ENCODE measurements at regions not wholly inside any gene's neighbourhood (a gene's known extent, or its start where the extent isn't known, plus 50 kb on each side); places are given as distances from the start of the nearest gene placed in this dataset.

- DNase-seq = no peak
- no peak overlapping the region for H3K4me2 ChIP-seq (ENCODE audit: low read depth, low read length, poor library complexity, severe bottlenecking)
- H3K9me2 ChIP-seq (replicated peaks; ENCODE audit: insufficient read depth, low read length) = no peaks in the 10 kb centered on the region
- no peak overlapping the region for H3K9ac ChIP-seq (ENCODE audit: low read length)
- H3K79me2 ChIP-seq (ENCODE audit: low read length) = no peaks in the 10 kb centered on the region
- no peak overlapping the region for H3K4me3 ChIP-seq (ENCODE audit: low read length)
- H2AFZ ChIP-seq (ENCODE audit: low read length) = no peak overlapping the region
- no peaks in the 10 kb centered on the region for H3K36me3 ChIP-seq (ENCODE audit: insufficient read depth, low read length)
- H3K4me1 ChIP-seq (ENCODE audit: low read length) = no peaks in the 10 kb centered on the region
- H3K27me3 ChIP-seq (ENCODE audit: low read length) = no peaks in the 10 kb centered on the region
- peaks cover 12% of the 10 kb centered on the region for H3K9me3 ChIP-seq (ENCODE audit: low read length)
- H3K27ac ChIP-seq (ENCODE audit: low read length) = no peak overlapping the region
- H4K20me1 ChIP-seq (ENCODE audit: insufficient read depth, low read depth, low read length) = no peaks in the 10 kb centered on the region
Measured at GRCh38 chr9:81214975-81215374, 474.4 kb downstream of the TLE1 start.

DNA sequence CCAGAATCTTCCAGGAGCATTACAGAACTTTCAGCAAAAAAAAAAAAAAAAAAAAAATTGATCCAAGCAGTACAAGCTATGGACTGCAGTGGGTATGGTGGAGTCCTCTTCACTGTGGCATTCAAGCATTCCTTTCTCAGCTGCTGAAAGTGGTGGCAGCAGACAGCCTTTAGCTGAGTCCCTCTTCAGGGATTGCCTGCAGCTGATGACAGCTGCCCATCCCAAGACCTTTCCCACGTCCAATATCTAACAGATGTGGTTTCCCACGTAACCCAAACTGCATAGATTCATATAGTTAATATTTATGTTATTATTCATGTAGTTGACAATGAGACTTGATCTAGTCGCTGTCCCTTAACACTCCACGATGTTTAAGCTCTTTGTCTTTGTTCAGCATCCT is 475.9 kb downstream of the TLE1 start:
- H3K36me3 ChIP-seq (ENCODE audit: insufficient read depth, low read length) = no peaks in the 10 kb centered on the region
- no peak overlapping the region for H2AFZ ChIP-seq (ENCODE audit: low read length)
- no peaks in the 10 kb centered on the region for H4K20me1 ChIP-seq (ENCODE audit: insufficient read depth, low read depth, low read length)
- H3K9me3 ChIP-seq (ENCODE audit: low read length) = peaks cover 24% of the 10 kb centered on the region
- no peak overlapping the region for H3K9ac ChIP-seq (ENCODE audit: low read length)
- H3K79me2 ChIP-seq (ENCODE audit: low read length) = no peaks in the 10 kb centered on the region
- no peak overlapping the region for H3K4me2 ChIP-seq (ENCODE audit: low read depth, low read length, poor library complexity, severe bottlenecking)
- DNase-seq = no peak
- no peaks in the 10 kb centered on the region for H3K27me3 ChIP-seq (ENCODE audit: low read length)
- H3K4me3 ChIP-seq (ENCODE audit: low read length) = no peak overlapping the region
- H3K4me1 ChIP-seq (ENCODE audit: low read length) = no peaks in the 10 kb centered on the region
- H3K27ac ChIP-seq (ENCODE audit: low read length) = no peak overlapping the region
- H3K9me2 ChIP-seq (replicated peaks; ENCODE audit: insufficient read depth, low read length) = no peaks in the 10 kb centered on the region

DNA sequence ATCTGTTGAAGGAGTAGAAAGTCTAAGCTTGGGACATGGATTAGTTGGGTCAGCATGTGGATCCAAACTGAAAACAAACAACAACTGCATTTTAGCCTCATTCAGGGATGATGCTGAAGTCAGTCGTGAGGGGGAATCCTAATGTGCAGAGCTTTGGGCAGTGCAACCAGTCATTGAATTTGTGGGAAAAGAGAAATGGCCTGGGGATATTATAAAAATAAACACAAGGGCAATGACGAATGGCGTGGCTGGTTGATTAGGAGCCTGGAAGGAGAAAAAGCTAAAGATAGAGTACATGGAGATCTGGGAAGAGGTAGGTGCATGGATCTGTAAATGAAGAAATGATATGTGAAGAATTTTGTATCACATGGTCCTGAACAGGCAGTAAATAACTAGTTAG is 477.6 kb downstream of the TLE1 start:
- DNase-seq = no peak
- Histone ChIP-seq H3K36me3 (ENCODE audit: insufficient read depth, low read length) (no peaks in the 10 kb centered on the region), H3K27me3 (ENCODE audit: low read length) (no peaks in the 10 kb centered on the region), H3K9me3 (ENCODE audit: low read length) (peaks cover 26% of the 10 kb centered on the region), H2AFZ (ENCODE audit: low read length) (no peak overlapping the region), H3K9me2 (replicated peaks; ENCODE audit: insufficient read depth, low read length) (no peaks in the 10 kb centered on the region), H4K20me1 (ENCODE audit: insufficient read depth, low read depth, low read length) (no peaks in the 10 kb centered on the region), H3K4me2 (ENCODE audit: low read depth, low read length, poor library complexity, severe bottlenecking) (no peak overlapping the region), H3K9ac (ENCODE audit: low read length) (no peak overlapping the region), H3K4me1 (ENCODE audit: low read length) (no peaks in the 10 kb centered on the region), H3K79me2 (ENCODE audit: low read length) (no peaks in the 10 kb centered on the region), H3K27ac (ENCODE audit: low read length) (no peak overlapping the region), H3K4me3 (ENCODE audit: low read length) (no peak overlapping the region)

DNA sequence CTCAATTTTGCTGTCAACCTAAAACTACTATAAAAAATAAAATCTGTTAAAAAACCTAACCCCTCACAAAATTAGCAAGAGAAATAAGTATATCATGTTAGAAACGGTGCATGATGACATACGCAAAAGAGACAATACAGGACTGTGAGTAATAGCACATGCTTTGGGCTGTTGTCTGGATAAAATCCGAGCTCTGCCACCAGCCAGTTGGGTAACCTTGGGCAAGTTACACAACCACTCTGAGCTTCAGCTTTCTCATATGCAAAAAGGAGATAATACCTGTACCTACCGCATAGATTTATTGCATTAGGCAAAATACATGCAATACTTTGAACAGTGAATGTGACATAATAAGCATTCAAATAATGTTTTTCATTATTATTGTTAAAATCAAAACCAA is 481.7 kb downstream of the TLE1 start:
- no peak overlapping the region for H2AFZ ChIP-seq (ENCODE audit: low read length)
- no peak overlapping the region for H3K4me2 ChIP-seq (ENCODE audit: low read depth, low read length, poor library complexity, severe bottlenecking)
- no peaks in the 10 kb centered on the region for H4K20me1 ChIP-seq (ENCODE audit: insufficient read depth, low read depth, low read length)
- no peaks in the 10 kb centered on the region for H3K4me1 ChIP-seq (ENCODE audit: low read length)
- no peak overlapping the region for H3K9ac ChIP-seq (ENCODE audit: low read length)
- H3K9me3 ChIP-seq (ENCODE audit: low read length) = peaks cover 34% of the 10 kb centered on the region
- H3K4me3 ChIP-seq (ENCODE audit: low read length) = no peak overlapping the region
- no peaks in the 10 kb centered on the region for H3K27me3 ChIP-seq (ENCODE audit: low read length)
- DNase-seq = no peak
- H3K79me2 ChIP-seq (ENCODE audit: low read length) = no peaks in the 10 kb centered on the region
- H3K9me2 ChIP-seq (replicated peaks; ENCODE audit: insufficient read depth, low read length) = no peaks in the 10 kb centered on the region
- H3K27ac ChIP-seq (ENCODE audit: low read length) = no peak overlapping the region
- no peaks in the 10 kb centered on the region for H3K36me3 ChIP-seq (ENCODE audit: insufficient read depth, low read length)

GRCh38 chr9:81202292-81202691 is 487.1 kb downstream of the TLE1 start:
- Histone ChIP-seq H3K9me2 (replicated peaks; ENCODE audit: insufficient read depth, low read length) (no peaks in the 10 kb centered on the region), H3K9me3 (ENCODE audit: low read length) (peaks cover 20% of the 10 kb centered on the region), H3K4me2 (ENCODE audit: low read depth, low read length, poor library complexity, severe bottlenecking) (no peak overlapping the region), H3K79me2 (ENCODE audit: low read length) (no peaks in the 10 kb centered on the region), H3K4me1 (ENCODE audit: low read length) (no peaks in the 10 kb centered on the region), H3K27me3 (ENCODE audit: low read length) (no peaks in the 10 kb centered on the region), H2AFZ (ENCODE audit: low read length) (no peak overlapping the region), H3K36me3 (ENCODE audit: insufficient read depth, low read length) (no peaks in the 10 kb centered on the region), H3K27ac (ENCODE audit: low read length) (no peak overlapping the region), H3K9ac (ENCODE audit: low read length) (no peak overlapping the region), H3K4me3 (ENCODE audit: low read length) (no peak overlapping the region), H4K20me1 (ENCODE audit: insufficient read depth, low read depth, low read length) (no peaks in the 10 kb centered on the region)
- no peak for DNase-seq

GRCh38 chr9:81195206-81195605 is 494.1 kb downstream of the TLE1 start:
- H3K79me2 ChIP-seq (ENCODE audit: low read length) = no peaks in the 10 kb centered on the region
- H3K9me3 ChIP-seq (ENCODE audit: low read length) = peaks cover 14% of the 10 kb centered on the region
- H3K9me2 ChIP-seq (replicated peaks; ENCODE audit: insufficient read depth, low read length) = no peaks in the 10 kb centered on the region
- H3K4me2 ChIP-seq (ENCODE audit: low read depth, low read length, poor library complexity, severe bottlenecking) = no peak overlapping the region
- no peak overlapping the region for H3K4me3 ChIP-seq (ENCODE audit: low read length)
- H3K9ac ChIP-seq (ENCODE audit: low read length) = no peak overlapping the region
- H4K20me1 ChIP-seq (ENCODE audit: insufficient read depth, low read depth, low read length) = no peaks in the 10 kb centered on the region
- no peak for DNase-seq
- no peaks in the 10 kb centered on the region for H3K36me3 ChIP-seq (ENCODE audit: insufficient read depth, low read length)
- no peaks in the 10 kb centered on the region for H3K4me1 ChIP-seq (ENCODE audit: low read length)
- no peak overlapping the region for H2AFZ ChIP-seq (ENCODE audit: low read length)
- no peak overlapping the region for H3K27ac ChIP-seq (ENCODE audit: low read length)
- H3K27me3 ChIP-seq (ENCODE audit: low read length) = no peaks in the 10 kb centered on the region

DNA sequence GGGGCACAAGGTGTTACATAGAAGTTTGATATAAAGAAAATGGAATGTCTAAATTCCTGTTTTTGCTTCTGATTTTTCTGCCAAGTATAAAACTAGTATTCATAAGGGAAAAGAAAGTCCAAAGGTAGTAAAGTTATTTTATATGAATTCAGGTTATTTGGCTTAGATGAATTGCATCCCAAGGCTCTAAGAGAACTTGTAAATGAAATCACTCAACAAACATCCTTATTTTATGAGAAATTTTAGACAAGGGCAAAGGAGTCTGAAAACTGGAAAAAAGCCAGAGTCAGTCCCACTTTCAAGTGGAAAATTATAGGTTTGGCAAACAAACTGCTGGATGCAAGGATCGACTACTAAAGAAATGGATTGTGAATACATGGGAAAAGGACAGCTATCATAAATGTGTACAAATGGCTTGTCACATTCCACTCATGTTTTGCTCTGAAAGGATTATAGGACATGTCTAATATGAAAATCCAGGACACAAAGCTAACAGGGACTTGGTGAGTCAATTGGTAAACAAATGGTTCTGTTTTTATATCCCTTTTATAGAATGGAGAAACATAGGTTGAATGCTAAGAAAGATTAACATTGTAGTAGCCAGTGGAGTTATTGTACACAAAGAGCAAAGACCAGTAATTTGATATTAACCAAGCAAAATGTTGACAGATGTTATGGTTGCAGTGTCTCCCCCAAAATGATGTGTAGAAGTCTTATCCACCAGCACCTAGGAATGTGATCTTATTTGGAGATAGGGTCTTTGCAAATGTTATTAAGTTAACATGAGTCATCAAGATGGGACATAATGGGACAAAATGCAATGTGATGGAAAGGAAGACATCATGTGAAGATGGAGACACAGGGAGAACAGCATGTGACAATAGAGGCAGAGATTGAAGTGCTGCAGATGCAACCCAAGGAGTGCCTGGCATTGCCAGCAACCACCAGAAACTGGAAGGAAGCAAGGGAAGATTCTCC is 495.7 kb downstream of the TLE1 start:
- Histone ChIP-seq H3K9me2 (replicated peaks; ENCODE audit: insufficient read depth, low read length) (no peaks in the 10 kb centered on the region), H3K4me2 (ENCODE audit: low read depth, low read length, poor library complexity, severe bottlenecking) (no peak overlapping the region), H3K36me3 (ENCODE audit: insufficient read depth, low read length) (no peaks in the 10 kb centered on the region), H3K9me3 (ENCODE audit: low read length) (peaks cover 10% of the 10 kb centered on the region; the same call in 1 of the 2 replicates), H2AFZ (ENCODE audit: low read length) (no peak overlapping the region), H3K4me1 (ENCODE audit: low read length) (no peaks in the 10 kb centered on the region), H3K27ac (ENCODE audit: low read length) (no peak overlapping the region), H3K4me3 (ENCODE audit: low read length) (no peak overlapping the region), H3K79me2 (ENCODE audit: low read length) (no peaks in the 10 kb centered on the region), H4K20me1 (ENCODE audit: insufficient read depth, low read depth, low read length) (no peaks in the 10 kb centered on the region), H3K9ac (ENCODE audit: low read length) (no peak overlapping the region), H3K27me3 (ENCODE audit: low read length) (no peaks in the 10 kb centered on the region)
- DNase-seq = no peak

GRCh38 chr9:81191222-81191621 is 498.1 kb downstream of the TLE1 start:
- Histone ChIP-seq H2AFZ (ENCODE audit: low read length) (no peak overlapping the region), H3K36me3 (ENCODE audit: insufficient read depth, low read length) (no peaks in the 10 kb centered on the region), H4K20me1 (ENCODE audit: insufficient read depth, low read depth, low read length) (no peaks in the 10 kb centered on the region), H3K4me1 (ENCODE audit: low read length) (no peaks in the 10 kb centered on the region), H3K9me3 (ENCODE audit: low read length) (peaks cover 9% of the 10 kb centered on the region; the same call in 1 of the 2 replicates), H3K9ac (ENCODE audit: low read length) (no peak overlapping the region), H3K4me2 (ENCODE audit: low read depth, low read length, poor library complexity, severe bottlenecking) (no peak overlapping the region), H3K4me3 (ENCODE audit: low read length) (no peak overlapping the region), H3K9me2 (replicated peaks; ENCODE audit: insufficient read depth, low read length) (no peaks in the 10 kb centered on the region), H3K27ac (ENCODE audit: low read length) (no peak overlapping the region), H3K27me3 (ENCODE audit: low read length) (no peaks in the 10 kb centered on the region), H3K79me2 (ENCODE audit: low read length) (no peaks in the 10 kb centered on the region)
- DNase-seq = no peak

Measured in Karpas-422 (cell line).